ENCODE measurements at regions not wholly inside any gene's neighbourhood (a gene's known extent, or its start where the extent isn't known, plus 50 kb on each side); places are given as distances from the start of the nearest gene placed in this dataset.

DNA sequence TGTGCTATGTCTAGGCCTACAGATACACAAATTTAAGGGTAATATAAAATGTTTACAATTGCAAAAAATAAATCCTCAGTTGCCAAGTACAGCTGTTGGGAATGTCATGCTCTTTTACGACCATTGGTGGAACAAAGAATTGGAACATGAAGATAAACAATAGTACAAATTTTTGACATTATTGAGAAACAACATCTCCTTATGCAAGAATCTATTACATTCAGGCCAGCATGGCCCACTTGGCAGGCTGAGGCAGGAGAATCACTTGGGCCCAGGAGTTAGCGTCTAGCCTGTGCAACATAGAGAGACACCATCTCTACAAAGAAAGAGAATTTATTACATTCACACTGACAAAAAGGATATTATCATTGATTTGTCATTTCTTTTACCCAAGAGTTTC, 135.9 kb upstream of the NTF3 start:
- H3K9me3 ChIP-seq (ENCODE audit: low read depth, low read length) = no peaks in the 10 kb centered on the region
- DNase-seq (ENCODE audit: insufficient read length, low spot score, missing footprints) = no peak
- no peak overlapping the region for H2AFZ ChIP-seq (ENCODE audit: low read length)
- H4K20me1 ChIP-seq (ENCODE audit: insufficient read depth, low read length) = no peaks in the 10 kb centered on the region
- H3K4me2 ChIP-seq (ENCODE audit: insufficient read depth, low read length) = no peak overlapping the region
- H3K4me3 ChIP-seq (ENCODE audit: insufficient read depth, low read length) = no peak overlapping the region
- no peak overlapping the region for H3K27ac ChIP-seq (ENCODE audit: low read depth, low read length)
- H3K79me2 ChIP-seq (ENCODE audit: insufficient read depth, low read length) = no peaks in the 10 kb centered on the region
- no peaks in the 10 kb centered on the region for H3K27me3 ChIP-seq (ENCODE audit: insufficient read depth, low read length)
- TF ChIP-seq, protein P1, sequence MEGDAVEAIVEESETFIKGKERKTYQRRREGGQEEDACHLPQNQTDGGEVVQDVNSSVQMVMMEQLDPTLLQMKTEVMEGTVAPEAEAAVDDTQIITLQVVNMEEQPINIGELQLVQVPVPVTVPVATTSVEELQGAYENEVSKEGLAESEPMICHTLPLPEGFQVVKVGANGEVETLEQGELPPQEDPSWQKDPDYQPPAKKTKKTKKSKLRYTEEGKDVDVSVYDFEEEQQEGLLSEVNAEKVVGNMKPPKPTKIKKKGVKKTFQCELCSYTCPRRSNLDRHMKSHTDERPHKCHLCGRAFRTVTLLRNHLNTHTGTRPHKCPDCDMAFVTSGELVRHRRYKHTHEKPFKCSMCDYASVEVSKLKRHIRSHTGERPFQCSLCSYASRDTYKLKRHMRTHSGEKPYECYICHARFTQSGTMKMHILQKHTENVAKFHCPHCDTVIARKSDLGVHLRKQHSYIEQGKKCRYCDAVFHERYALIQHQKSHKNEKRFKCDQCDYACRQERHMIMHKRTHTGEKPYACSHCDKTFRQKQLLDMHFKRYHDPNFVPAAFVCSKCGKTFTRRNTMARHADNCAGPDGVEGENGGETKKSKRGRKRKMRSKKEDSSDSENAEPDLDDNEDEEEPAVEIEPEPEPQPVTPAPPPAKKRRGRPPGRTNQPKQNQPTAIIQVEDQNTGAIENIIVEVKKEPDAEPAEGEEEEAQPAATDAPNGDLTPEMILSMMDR (IDR thresholded peaks at IDR 0.05; ENCODE audit: extremely low read depth, low read depth, low read length) = no peak
- no peaks in the 10 kb centered on the region for H3K4me1 ChIP-seq (ENCODE audit: insufficient read depth, low read length)
- no peaks in the 10 kb centered on the region for H3K36me3 ChIP-seq (ENCODE audit: insufficient read depth, low read length)

DNA sequence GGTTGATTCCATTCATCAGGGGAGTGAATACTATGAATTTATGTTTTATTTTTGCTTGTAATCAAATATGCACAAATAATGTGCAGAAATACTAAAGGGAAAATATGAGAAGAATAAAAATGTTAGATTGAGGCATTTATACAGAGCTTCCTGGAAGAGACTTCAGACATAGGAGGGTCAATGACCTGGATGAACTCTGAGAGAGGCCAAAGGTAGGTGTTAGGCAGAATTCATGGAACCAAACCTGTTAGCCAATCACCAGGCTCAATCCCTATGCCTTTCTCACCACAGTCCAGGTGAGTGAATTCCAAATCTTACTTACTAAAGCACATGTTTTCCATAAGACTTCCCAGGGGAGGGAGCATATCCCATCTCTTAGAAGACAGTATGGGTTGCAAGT, 130.4 kb upstream of the NTF3 start:
- H3K4me1 ChIP-seq (ENCODE audit: insufficient read depth, low read length) = no peaks in the 10 kb centered on the region
- no peak overlapping the region for H3K27ac ChIP-seq (ENCODE audit: low read depth, low read length)
- no peaks in the 10 kb centered on the region for H3K79me2 ChIP-seq (ENCODE audit: insufficient read depth, low read length)
- H3K9me3 ChIP-seq (ENCODE audit: low read depth, low read length) = no peaks in the 10 kb centered on the region
- H2AFZ ChIP-seq (ENCODE audit: low read length) = no peak overlapping the region
- no peaks in the 10 kb centered on the region for H3K36me3 ChIP-seq (ENCODE audit: insufficient read depth, low read length)
- no peaks in the 10 kb centered on the region for H3K27me3 ChIP-seq (ENCODE audit: insufficient read depth, low read length)
- H3K4me2 ChIP-seq (ENCODE audit: insufficient read depth, low read length) = no peak overlapping the region
- DNase-seq (ENCODE audit: insufficient read length, low spot score, missing footprints) = no peak
- TF ChIP-seq, protein P1 (IDR thresholded peaks at IDR 0.05; ENCODE audit: extremely low read depth, low read depth, low read length) = no peak
- H3K4me3 ChIP-seq (ENCODE audit: insufficient read depth, low read length) = no peak overlapping the region
- no peaks in the 10 kb centered on the region for H4K20me1 ChIP-seq (ENCODE audit: insufficient read depth, low read length)

DNA sequence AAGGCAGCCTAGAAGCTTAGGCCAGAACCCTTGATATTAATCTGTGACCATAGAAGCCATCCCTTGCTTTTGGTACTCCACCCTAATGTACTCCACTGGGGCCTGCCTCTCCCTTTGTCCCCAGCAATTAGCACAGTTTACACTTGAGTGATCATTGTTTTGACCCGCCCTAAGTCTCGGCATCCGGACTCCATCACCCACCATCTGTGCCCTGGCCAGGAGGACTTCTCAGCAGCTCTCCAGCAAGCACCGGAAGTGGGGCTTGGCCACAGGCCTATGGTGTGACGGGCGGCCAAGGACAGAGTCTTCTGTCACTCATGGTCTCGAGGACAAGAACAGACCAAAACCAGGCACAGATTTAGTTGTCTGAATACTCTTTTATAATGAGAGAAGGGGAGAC, 126.5 kb upstream of the NTF3 start:
- no peak overlapping the region for H3K4me2 ChIP-seq (ENCODE audit: insufficient read depth, low read length)
- no peaks in the 10 kb centered on the region for H4K20me1 ChIP-seq (ENCODE audit: insufficient read depth, low read length)
- H3K9me3 ChIP-seq (ENCODE audit: low read depth, low read length) = no peaks in the 10 kb centered on the region
- H3K79me2 ChIP-seq (ENCODE audit: insufficient read depth, low read length) = no peaks in the 10 kb centered on the region
- DNase-seq (ENCODE audit: insufficient read length, low spot score, missing footprints) = no peak
- H3K36me3 ChIP-seq (ENCODE audit: insufficient read depth, low read length) = no peaks in the 10 kb centered on the region
- H3K27ac ChIP-seq (ENCODE audit: low read depth, low read length) = no peak overlapping the region
- no peak overlapping the region for H2AFZ ChIP-seq (ENCODE audit: low read length)
- TF ChIP-seq, protein P1 (IDR thresholded peaks at IDR 0.05; ENCODE audit: extremely low read depth, low read depth, low read length) = no peak
- H3K4me3 ChIP-seq (ENCODE audit: insufficient read depth, low read length) = no peak overlapping the region
- no peaks in the 10 kb centered on the region for H3K27me3 ChIP-seq (ENCODE audit: insufficient read depth, low read length)
- H3K4me1 ChIP-seq (ENCODE audit: insufficient read depth, low read length) = no peaks in the 10 kb centered on the region

DNA sequence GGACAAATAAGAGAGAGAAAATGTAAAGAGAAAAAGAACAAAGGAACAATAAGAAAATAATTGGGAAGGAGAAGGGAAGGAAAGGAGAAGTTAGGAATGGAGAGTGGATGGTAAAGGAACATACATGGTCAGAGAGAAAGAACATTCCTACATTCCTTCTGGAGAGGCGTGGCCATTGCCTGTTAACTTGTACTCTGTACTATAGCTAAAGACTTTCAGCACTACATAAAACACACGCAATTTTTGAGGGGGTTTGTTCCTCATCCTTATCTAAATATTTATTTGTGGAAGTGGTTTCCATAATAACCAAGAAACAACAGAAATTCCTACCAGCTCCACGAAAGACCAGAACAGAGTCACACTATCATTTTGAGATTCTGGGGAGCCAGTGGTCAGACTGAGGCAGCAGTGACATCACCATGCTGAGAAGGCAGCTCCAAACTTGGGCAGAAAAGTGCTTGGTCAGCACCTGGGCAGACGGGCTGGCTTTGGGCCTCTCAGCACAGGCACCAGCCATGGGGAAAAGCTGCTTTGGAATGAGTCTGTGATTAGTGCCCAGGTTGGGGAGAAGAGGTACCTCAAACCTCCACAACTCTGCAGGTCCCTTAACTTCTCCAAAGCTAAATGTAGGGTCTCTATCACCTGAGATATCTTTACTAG, 125.9 kb upstream of the NTF3 start:
- Histone ChIP-seq H3K9me3 (ENCODE audit: low read depth, low read length) (no peaks in the 10 kb centered on the region), H3K79me2 (ENCODE audit: insufficient read depth, low read length) (no peaks in the 10 kb centered on the region), H3K4me1 (ENCODE audit: insufficient read depth, low read length) (no peaks in the 10 kb centered on the region), H3K27ac (ENCODE audit: low read depth, low read length) (no peak overlapping the region), H3K27me3 (ENCODE audit: insufficient read depth, low read length) (no peaks in the 10 kb centered on the region), H4K20me1 (ENCODE audit: insufficient read depth, low read length) (no peaks in the 10 kb centered on the region), H3K4me2 (ENCODE audit: insufficient read depth, low read length) (no peak overlapping the region), H3K36me3 (ENCODE audit: insufficient read depth, low read length) (no peaks in the 10 kb centered on the region), H3K4me3 (ENCODE audit: insufficient read depth, low read length) (no peak overlapping the region), H2AFZ (ENCODE audit: low read length) (no peak overlapping the region)
- TF ChIP-seq, protein P1 (IDR thresholded peaks at IDR 0.05; ENCODE audit: extremely low read depth, low read depth, low read length) = no peak
- no peak for DNase-seq (ENCODE audit: insufficient read length, low spot score, missing footprints)

All from osteoblast (primary cell).